GM12878 (cell line): ENCODE measurements at regions not wholly inside any gene's neighbourhood (a gene's known extent, or its start where the extent isn't known, plus 50 kb on each side); places are given as distances from the start of the nearest gene placed in this dataset.

Source experiments
- ATAC-seq: fragments of 200-7000 bp; cut with Tn5 transposase; 3 replicates; pipeline ENCODE4 v1.9.1; 2020; ENCODE audit warnings: mild to moderate bottlenecking, moderate library complexity
- BruUV-seq: library from RNA; stranded (reverse); fragments of 400-500 nt; replicated peaks from 2 replicates; lab custom pipeline; 2021; lab: Mats Ljungman, UMichigan
- CTCF ChIA-PET: fragments of 300-600 bp; sonication (Branson Sonifier 250); formaldehyde crosslinking; extraction: SDS; loops from one replicate; lab custom pipeline; 2021; ENCODE audit warnings: inconsistent platforms; lab: Yijun Ruan, JAX
- POLR2A ChIA-PET: fragments of 350-600 bp; formaldehyde crosslinking; extraction: SDS; loops from one replicate; lab custom pipeline; 2021; ENCODE audit warnings: inconsistent platforms; lab: Charles Lee
- RAD21 ChIA-PET: fragments of 300-600 bp; sonication (Branson Sonifier 250); formaldehyde crosslinking; loops from one replicate; lab custom pipeline; 2023; ENCODE audit warnings: antibody characterized with exemption; ENCODE audit not compliant: unreplicated experiment; lab: Charles Lee
- SMC1A ChIA-PET: fragments of 300-600 bp; sonication (Branson Sonifier 250); formaldehyde crosslinking; loops from one replicate; lab custom pipeline; 2023; ENCODE audit not compliant: unreplicated experiment, uncharacterized antibody; lab: Charles Lee
- DNase-seq: peaks from one replicate; pipeline ENCODE4 v3.0.0-alpha.2; 2011; ENCODE audit warnings: low read depth, low spot score
- FAIRE-seq: peaks from 3 replicates; lab custom pipeline; 2011; peaks lifted over from hg19 to GRCh38; lab: Jason Lieb, UNC
- H2AFZ ChIP-seq: 2 replicates; pipeline ENCODE4 v1.6.0; 2011; ENCODE audit warnings: low read depth, low read length, control low read depth; ENCODE audit not compliant: control insufficient read depth
- H3K27ac ChIP-seq: 2 replicates; pipeline ENCODE4 v1.5.1; 2011; ENCODE audit warnings: control low read depth; ENCODE audit not compliant: control insufficient read depth, insufficient read depth
- H3K27me3 ChIP-seq, 2 experiments: replicated peaks in 1 of 2; 2 replicates each; pipeline versions ENCODE4 v1.6.0 to v1.6.1; 2011; ENCODE audit warnings: low read length in 1 of 2; ENCODE audit not compliant: control insufficient read depth in 2 of 2, insufficient read depth in 2 of 2
- H3K36me3 ChIP-seq, 2 experiments: 2 replicates each; pipeline ENCODE4 v1.5.1; 2011; ENCODE audit warnings: low read length in 1 of 2; ENCODE audit not compliant: control insufficient read depth in 2 of 2, insufficient read depth in 2 of 2
- H3K4me1 ChIP-seq: 2 replicates; pipeline ENCODE4 v1.6.1; 2011; ENCODE audit warnings: mild to moderate bottlenecking, low read length, moderate library complexity, mixed read lengths; ENCODE audit not compliant: control insufficient read depth, insufficient read depth
- H3K4me2 ChIP-seq: 2 replicates; pipeline ENCODE4 v1.6.0; 2011; ENCODE audit warnings: control low read depth; ENCODE audit not compliant: control insufficient read depth, insufficient read depth
- H3K4me3 ChIP-seq: fragments of 200-600 bp; sonication (generic); 2 replicates; pipeline ENCODE4 v1.5.1; 2016
- H3K79me2 ChIP-seq: 2 replicates; pipeline ENCODE4 v1.6.0; 2011; ENCODE audit warnings: low read length; ENCODE audit not compliant: control insufficient read depth, insufficient read depth
- H3K9ac ChIP-seq: 2 replicates; pipeline ENCODE4 v1.8.0; 2011; ENCODE audit warnings: low read length, control low read depth, mixed read lengths; ENCODE audit not compliant: control insufficient read depth, insufficient read depth
- H3K9me3 ChIP-seq: replicated peaks from 3 replicates; pipeline ENCODE4 v1.5.1; 2011; ENCODE audit warnings: mild to moderate bottlenecking, low read length; ENCODE audit not compliant: control insufficient read depth, insufficient read depth
- H4K20me1 ChIP-seq: 2 replicates; pipeline ENCODE4 v1.6.0; 2011; ENCODE audit not compliant: control insufficient read depth, insufficient read depth
- BCL3 ChIP-seq: IDR thresholded peaks from 2 replicates; pipeline ENCODE4 v1.6.1; 2011; ENCODE audit warnings: borderline replicate concordance, low read depth, mild to moderate bottlenecking, moderate library complexity, low read length; ENCODE audit not compliant: insufficient read depth, poor library complexity, severe bottlenecking
- BCLAF1 ChIP-seq: fragments of 450-650 bp; IDR thresholded peaks from 2 replicates; pipeline ENCODE4 v1.6.1; 2017; ENCODE audit warnings: antibody characterized with exemption, mild to moderate bottlenecking, moderate library complexity
- BRCA1 ChIP-seq: IDR thresholded peaks from 2 replicates; pipeline ENCODE4 v1.6.1; 2011; ENCODE audit warnings: low read depth, low read length, improper control_type of control experiment
- FOS ChIP-seq: IDR thresholded peaks from 3 replicates; pipeline ENCODE4 v1.6.1; 2011; ENCODE audit warnings: borderline replicate concordance; ENCODE audit not compliant: insufficient read length; ENCODE audit errors: extremely low read depth
- LARP7 ChIP-seq: fragments of 450-650 bp; IDR thresholded peaks from 2 replicates; pipeline ENCODE4 v1.6.1; 2017; ENCODE audit warnings: mild to moderate bottlenecking
- REST ChIP-seq: IDR thresholded peaks from 2 replicates; pipeline ENCODE4 v1.6.1; 2012; ENCODE audit warnings: mild to moderate bottlenecking, low read depth, low read length
- RFX5 ChIP-seq: IDR thresholded peaks from 2 replicates; pipeline ENCODE4 v1.6.1; 2011; ENCODE audit warnings: low read depth, low read length, improper control_type of control experiment
- SMC3 ChIP-seq: IDR thresholded peaks from 2 replicates; pipeline ENCODE4 v1.6.1; 2011; ENCODE audit warnings: low read length, improper control_type of control experiment, borderline replicate concordance
- USF2 ChIP-seq: IDR thresholded peaks from 2 replicates; pipeline ENCODE4 v1.6.1; 2011; ENCODE audit warnings: low read depth, low read length, improper control_type of control experiment, borderline replicate concordance
- ZBED1 ChIP-seq: IDR thresholded peaks from 2 replicates; pipeline ENCODE4 v1.6.1; 2016; ENCODE audit warnings: borderline replicate concordance
- in situ Hi-C: fragments of 300-500 bp; cut with MboI; formaldehyde crosslinking; loops from 9 replicates; pipeline ENCODE4 v1.14.3; 2018; ENCODE audit warnings: mixed read lengths
- intact Hi-C: fragments of 100-400 bp; cut with micrococcal nuclease; formaldehyde crosslinking; loops from one replicate; pipeline ENCODE4 v1.14.2; 2022; ENCODE audit not compliant: unreplicated experiment

GRCh38 chr14:43625294-43625693 lies 881.8 kb downstream of the FSCB start (continued):
- TF ChIP-seq BCLAF1 (no peak), SMC3 (no peak), REST (no peak), LARP7 (no peak), RFX5 (no peak)
- TF ChIP-seq, all 136 proteins: peak for 0

- Histone ChIP-seq H2AFZ (no peak overlapping the region), H3K4me2 (no peak overlapping the region), H3K9ac (no peak overlapping the region), H3K27ac (no peak overlapping the region), H3K4me3 (no peak overlapping the region), H4K20me1 (no peaks in the 10 kb centered on the region), H3K9me3 (no peaks in the 10 kb centered on the region), H3K79me2 (no peaks in the 10 kb centered on the region), H3K36me3 (no peaks in the 10 kb centered on the region), H3K27me3 (no peaks in the 10 kb centered on the region), H3K4me1 (no peaks in the 10 kb centered on the region)
- FAIRE-seq (no peak), ATAC-seq (no peak), DNase-seq (no peak)
- TF ChIP-seq BCL3 = no peak
- TF ChIP-seq ZBED1 = no peak
- TF ChIP-seq USF2 = no peak
- TF ChIP-seq BRCA1 = no peak
- no peak for TF ChIP-seq FOS
- BruUV-seq = no TSS peak
- ChIA-PET SMC1A (no interaction called here), CTCF (no interaction called here), RAD21 (no interaction called here), POLR2A (no interaction called here)
- intact Hi-C loops (no loop called here), in situ Hi-C loops (no loop called here)
Measured at GRCh38 chr14:43621282-43621681, 885.8 kb downstream of the FSCB start.
